ENCODE measurements at regions not wholly inside any gene's neighbourhood (a gene's known extent, or its start where the extent isn't known, plus 50 kb on each side); places are given as distances from the start of the nearest gene placed in this dataset.

DNA sequence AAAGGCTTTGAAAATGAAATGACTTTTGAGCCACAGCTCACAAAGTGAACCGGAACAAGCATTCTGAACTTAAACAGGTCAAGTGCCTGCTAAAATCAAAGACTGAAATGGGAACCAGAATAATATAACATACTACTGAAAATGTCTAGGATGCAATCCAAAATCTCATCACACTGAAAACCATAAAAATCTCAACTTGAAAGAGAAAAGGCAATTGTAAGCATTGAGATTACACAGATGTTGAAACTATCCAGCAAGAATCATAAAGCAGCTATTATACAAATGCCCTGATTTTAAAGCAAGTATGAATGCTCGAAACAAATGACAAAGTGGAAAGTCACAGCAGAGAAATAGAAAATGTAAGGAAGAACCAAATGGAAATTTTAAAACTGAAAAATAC is 211.5 kb upstream of the GAS1 start:
- no peaks in the 10 kb centered on the region for H3K79me2 ChIP-seq (replicated peaks; ENCODE audit: insufficient read depth)
- H4K20me1 ChIP-seq (replicated peaks; ENCODE audit: insufficient read depth) = no peaks in the 10 kb centered on the region
- H3K27ac ChIP-seq (ENCODE audit: low read depth) = no peak overlapping the region
- no peaks in the 10 kb centered on the region for H3K4me1 ChIP-seq (ENCODE audit: insufficient read depth)
- no peaks in the 10 kb centered on the region for H3K27me3 ChIP-seq (ENCODE audit: insufficient read depth)
- H3K27ac Mint-ChIP-seq = no peak overlapping the region
- no peaks in the 10 kb centered on the region for H3K36me3 Mint-ChIP-seq (ENCODE audit: low read depth)
- TF ChIP-seq NANOG (IDR thresholded peaks at IDR 0.05; ENCODE audit: borderline replicate concordance) (no peak), ZNF331 (CRISPR knock-in tag; IDR thresholded peaks at IDR 0.05; ENCODE audit: low read depth) (no peak), STAT1 (IDR thresholded peaks at IDR 0.05; ENCODE audit: unreplicated experiment) (no peak), CREB1 (CRISPR knock-in tag; IDR thresholded peaks at IDR 0.05; ENCODE audit: low read depth) (no peak), EZH2 (IDR thresholded peaks at IDR 0.05; ENCODE audit: low read depth, unreplicated experiment) (no peak), JUNB (IDR thresholded peaks at IDR 0.05; ENCODE audit: unreplicated experiment) (no peak)
- TF ChIP-seq, protein P1, sequence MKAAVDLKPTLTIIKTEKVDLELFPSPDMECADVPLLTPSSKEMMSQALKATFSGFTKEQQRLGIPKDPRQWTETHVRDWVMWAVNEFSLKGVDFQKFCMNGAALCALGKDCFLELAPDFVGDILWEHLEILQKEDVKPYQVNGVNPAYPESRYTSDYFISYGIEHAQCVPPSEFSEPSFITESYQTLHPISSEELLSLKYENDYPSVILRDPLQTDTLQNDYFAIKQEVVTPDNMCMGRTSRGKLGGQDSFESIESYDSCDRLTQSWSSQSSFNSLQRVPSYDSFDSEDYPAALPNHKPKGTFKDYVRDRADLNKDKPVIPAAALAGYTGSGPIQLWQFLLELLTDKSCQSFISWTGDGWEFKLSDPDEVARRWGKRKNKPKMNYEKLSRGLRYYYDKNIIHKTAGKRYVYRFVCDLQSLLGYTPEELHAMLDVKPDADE (IDR thresholded peaks at IDR 0.05) = no peak
- TF ChIP-seq, protein P2, sequence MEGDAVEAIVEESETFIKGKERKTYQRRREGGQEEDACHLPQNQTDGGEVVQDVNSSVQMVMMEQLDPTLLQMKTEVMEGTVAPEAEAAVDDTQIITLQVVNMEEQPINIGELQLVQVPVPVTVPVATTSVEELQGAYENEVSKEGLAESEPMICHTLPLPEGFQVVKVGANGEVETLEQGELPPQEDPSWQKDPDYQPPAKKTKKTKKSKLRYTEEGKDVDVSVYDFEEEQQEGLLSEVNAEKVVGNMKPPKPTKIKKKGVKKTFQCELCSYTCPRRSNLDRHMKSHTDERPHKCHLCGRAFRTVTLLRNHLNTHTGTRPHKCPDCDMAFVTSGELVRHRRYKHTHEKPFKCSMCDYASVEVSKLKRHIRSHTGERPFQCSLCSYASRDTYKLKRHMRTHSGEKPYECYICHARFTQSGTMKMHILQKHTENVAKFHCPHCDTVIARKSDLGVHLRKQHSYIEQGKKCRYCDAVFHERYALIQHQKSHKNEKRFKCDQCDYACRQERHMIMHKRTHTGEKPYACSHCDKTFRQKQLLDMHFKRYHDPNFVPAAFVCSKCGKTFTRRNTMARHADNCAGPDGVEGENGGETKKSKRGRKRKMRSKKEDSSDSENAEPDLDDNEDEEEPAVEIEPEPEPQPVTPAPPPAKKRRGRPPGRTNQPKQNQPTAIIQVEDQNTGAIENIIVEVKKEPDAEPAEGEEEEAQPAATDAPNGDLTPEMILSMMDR (conservative IDR thresholded peaks at IDR 0.05; ENCODE audit: low read depth in 2 of 2) = no peak
- TF ChIP-seq, protein P3, sequence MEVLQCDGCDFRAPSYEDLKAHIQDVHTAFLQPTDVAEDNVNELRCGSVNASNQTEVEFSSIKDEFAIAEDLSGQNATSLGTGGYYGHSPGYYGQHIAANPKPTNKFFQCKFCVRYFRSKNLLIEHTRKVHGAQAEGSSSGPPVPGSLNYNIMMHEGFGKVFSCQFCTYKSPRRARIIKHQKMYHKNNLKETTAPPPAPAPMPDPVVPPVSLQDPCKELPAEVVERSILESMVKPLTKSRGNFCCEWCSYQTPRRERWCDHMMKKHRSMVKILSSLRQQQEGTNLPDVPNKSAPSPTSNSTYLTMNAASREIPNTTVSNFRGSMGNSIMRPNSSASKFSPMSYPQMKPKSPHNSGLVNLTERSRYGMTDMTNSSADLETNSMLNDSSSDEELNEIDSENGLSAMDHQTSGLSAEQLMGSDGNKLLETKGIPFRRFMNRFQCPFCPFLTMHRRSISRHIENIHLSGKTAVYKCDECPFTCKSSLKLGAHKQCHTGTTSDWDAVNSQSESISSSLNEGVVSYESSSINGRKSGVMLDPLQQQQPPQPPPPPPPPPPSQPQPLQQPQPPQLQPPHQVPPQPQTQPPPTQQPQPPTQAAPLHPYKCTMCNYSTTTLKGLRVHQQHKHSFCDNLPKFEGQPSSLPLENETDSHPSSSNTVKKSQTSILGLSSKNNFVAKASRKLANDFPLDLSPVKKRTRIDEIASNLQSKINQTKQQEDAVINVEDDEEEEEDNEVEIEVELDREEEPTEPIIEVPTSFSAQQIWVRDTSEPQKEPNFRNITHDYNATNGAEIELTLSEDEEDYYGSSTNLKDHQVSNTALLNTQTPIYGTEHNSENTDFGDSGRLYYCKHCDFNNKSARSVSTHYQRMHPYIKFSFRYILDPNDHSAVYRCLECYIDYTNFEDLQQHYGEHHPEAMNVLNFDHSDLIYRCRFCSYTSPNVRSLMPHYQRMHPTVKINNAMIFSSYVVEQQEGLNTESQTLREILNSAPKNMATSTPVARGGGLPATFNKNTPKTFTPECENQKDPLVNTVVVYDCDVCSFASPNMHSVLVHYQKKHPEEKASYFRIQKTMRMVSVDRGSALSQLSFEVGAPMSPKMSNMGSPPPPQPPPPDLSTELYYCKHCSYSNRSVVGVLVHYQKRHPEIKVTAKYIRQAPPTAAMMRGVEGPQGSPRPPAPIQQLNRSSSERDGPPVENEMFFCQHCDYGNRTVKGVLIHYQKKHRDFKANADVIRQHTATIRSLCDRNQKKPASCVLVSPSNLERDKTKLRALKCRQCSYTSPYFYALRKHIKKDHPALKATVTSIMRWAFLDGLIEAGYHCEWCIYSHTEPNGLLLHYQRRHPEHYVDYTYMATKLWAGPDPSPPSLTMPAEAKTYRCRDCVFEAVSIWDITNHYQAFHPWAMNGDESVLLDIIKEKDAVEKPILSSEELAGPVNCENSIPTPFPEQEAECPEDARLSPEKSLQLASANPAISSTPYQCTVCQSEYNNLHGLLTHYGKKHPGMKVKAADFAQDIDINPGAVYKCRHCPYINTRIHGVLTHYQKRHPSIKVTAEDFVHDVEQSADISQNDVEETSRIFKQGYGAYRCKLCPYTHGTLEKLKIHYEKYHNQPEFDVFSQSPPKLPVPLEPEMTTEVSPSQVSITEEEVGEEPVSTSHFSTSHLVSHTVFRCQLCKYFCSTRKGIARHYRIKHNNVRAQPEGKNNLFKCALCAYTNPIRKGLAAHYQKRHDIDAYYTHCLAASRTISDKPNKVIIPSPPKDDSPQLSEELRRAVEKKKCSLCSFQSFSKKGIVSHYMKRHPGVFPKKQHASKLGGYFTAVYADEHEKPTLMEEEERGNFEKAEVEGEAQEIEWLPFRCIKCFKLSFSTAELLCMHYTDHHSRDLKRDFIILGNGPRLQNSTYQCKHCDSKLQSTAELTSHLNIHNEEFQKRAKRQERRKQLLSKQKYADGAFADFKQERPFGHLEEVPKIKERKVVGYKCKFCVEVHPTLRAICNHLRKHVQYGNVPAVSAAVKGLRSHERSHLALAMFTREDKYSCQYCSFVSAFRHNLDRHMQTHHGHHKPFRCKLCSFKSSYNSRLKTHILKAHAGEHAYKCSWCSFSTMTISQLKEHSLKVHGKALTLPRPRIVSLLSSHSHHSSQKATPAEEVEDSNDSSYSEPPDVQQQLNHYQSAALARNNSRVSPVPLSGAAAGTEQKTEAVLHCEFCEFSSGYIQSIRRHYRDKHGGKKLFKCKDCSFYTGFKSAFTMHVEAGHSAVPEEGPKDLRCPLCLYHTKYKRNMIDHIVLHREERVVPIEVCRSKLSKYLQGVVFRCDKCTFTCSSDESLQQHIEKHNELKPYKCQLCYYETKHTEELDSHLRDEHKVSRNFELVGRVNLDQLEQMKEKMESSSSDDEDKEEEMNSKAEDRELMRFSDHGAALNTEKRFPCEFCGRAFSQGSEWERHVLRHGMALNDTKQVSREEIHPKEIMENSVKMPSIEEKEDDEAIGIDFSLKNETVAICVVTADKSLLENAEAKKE (CRISPR knock-in tag; IDR thresholded peaks at IDR 0.05) = no peak
- ATAC-seq (no peak), DNase-seq (ENCODE audit: low spot score) (no peak)
- H3K4me3 Mint-ChIP-seq = no peak overlapping the region
- peaks cover 2% of the 10 kb centered on the region for H3K27me3 Mint-ChIP-seq (ENCODE audit: insufficient read depth, low read depth, poor library complexity)
- H3K4me1 Mint-ChIP-seq = no peaks in the 10 kb centered on the region
- H3K9me3 Mint-ChIP-seq = no peaks in the 10 kb centered on the region
- no peaks in the 10 kb centered on the region for H3K36me3 ChIP-seq (ENCODE audit: insufficient read depth)
- H3F3A ChIP-seq (replicated peaks; ENCODE audit: low read depth) = no peaks in the 10 kb centered on the region
- no peak overlapping the region for H3K4me3 ChIP-seq
- H2AFZ ChIP-seq = no peak overlapping the region
- 0 out of 2 replicates have a peak, but pooled peaks cover 3% of the 10 kb centered on the region for H3K9me2 ChIP-seq (ENCODE audit: insufficient read depth)
- H3K4me2 ChIP-seq = no peak overlapping the region
